HepG2 (cell line): ENCODE measurements at regions not wholly inside any gene's neighbourhood (a gene's known extent, or its start where the extent isn't known, plus 50 kb on each side); places are given as distances from the start of the nearest gene placed in this dataset.

Experiments
- ATF1 ChIP-seq: IDR thresholded peaks from 2 replicates; pipeline ENCODE4 v1.6.1; 2016; ENCODE audit warnings: mild to moderate bottlenecking, control low read depth
- FOSL2 ChIP-seq: sonication (generic); formaldehyde crosslinking; IDR thresholded peaks from 2 replicates; pipeline ENCODE4 v1.4.0; 2020; ENCODE audit warnings: missing genetic modification reagents
- HDAC6 ChIP-seq: fragments of 200-600 bp; sonication (generic); IDR thresholded peaks from 2 replicates; pipeline ENCODE4 v1.7.0; 2017; ENCODE audit warnings: mild to moderate bottlenecking, antibody characterized with exemption, low read length, low read depth
- HES4 ChIP-seq: sonication (generic); formaldehyde crosslinking; IDR thresholded peaks from 2 replicates; pipeline ENCODE4 v1.9.0; 2021; ENCODE audit warnings: mild to moderate bottlenecking, missing genetic modification reagents, borderline replicate concordance
- JUNB ChIP-seq: sonication (generic); formaldehyde crosslinking; IDR thresholded peaks from 2 replicates; pipeline ENCODE4 v1.8.0; 2022; ENCODE audit warnings: missing genetic modification reagents, mild to moderate bottlenecking, borderline replicate concordance
- KDM6A ChIP-seq: IDR thresholded peaks from 2 replicates; pipeline ENCODE4 v1.6.1; 2016; ENCODE audit warnings: low read depth
- POLR2G ChIP-seq: fragments of 200-400 bp; formaldehyde crosslinking; IDR thresholded peaks from 2 replicates; pipeline ENCODE4 v1.6.1; 2018; ENCODE audit warnings: mild to moderate bottlenecking, low read depth, low read length, moderate library complexity
- SMC3 ChIP-seq: IDR thresholded peaks from 2 replicates; pipeline ENCODE4 v1.6.1; 2011; ENCODE audit warnings: low read length, improper control_type of control experiment
- SNAPC2 ChIP-seq: sonication (generic); formaldehyde crosslinking; IDR thresholded peaks from 2 replicates; pipeline ENCODE4 v1.8.1; 2022; ENCODE audit warnings: mild to moderate bottlenecking, missing genetic modification reagents
- U2AF1 ChIP-seq: fragments of 200-400 bp; formaldehyde crosslinking; optimal IDR thresholded peaks from 2 replicates; pipeline ENCODE3; 2017; ENCODE audit warnings: mild to moderate bottlenecking, low read depth, low read length
- ZFX ChIP-seq: sonication (generic); formaldehyde crosslinking; IDR thresholded peaks from 2 replicates; pipeline ENCODE4 v1.4.0; 2020; ENCODE audit warnings: mild to moderate bottlenecking, low read depth, missing genetic modification reagents, moderate library complexity
- TF ChIP-seq, protein P1 (sequence below): sonication (generic); formaldehyde crosslinking; IDR thresholded peaks from 2 replicates; pipeline ENCODE4 v1.5.0; 2020; ENCODE audit warnings: mild to moderate bottlenecking, missing genetic modification reagents, moderate library complexity
- TF ChIP-seq, protein P2 (sequence below): sonication (generic); formaldehyde crosslinking; conservative IDR thresholded peaks from 2 replicates; pipeline ENCODE4 v1.4.0; 2020; ENCODE audit warnings: missing genetic modification reagents
- TF ChIP-seq, protein P3 (sequence below): sonication (generic); formaldehyde crosslinking; IDR thresholded peaks from 2 replicates; pipeline ENCODE4 v1.5.1; 2020; ENCODE audit warnings: mild to moderate bottlenecking, missing genetic modification reagents

DNA sequence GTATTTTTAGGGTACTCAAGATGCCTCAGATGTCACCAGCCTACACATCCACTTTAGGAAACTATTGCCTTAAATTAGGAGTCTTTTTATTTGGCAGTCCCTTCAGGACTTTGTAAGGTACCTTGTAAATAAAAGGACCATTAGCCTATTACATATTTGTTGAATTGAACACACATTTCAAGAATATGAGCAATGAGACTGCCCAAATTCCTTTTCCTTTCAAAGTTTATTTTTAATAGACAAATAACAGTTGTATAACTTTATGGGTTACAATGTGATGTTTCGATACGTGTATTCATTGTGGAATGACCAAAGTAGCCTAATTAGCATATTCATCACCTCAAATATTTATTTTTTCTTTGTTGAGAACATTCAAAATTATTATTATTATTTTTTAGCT lies 176.7 kb upstream of the PDZRN3 start:
- TF ChIP-seq SNAPC2 (CRISPR knock-in tag) (no peak), SMC3 (no peak), KDM6A (no peak), FOSL2 (CRISPR knock-in tag) (no peak), U2AF1 (no peak), ZFX (no peak), JUNB (CRISPR knock-in tag) (no peak), POLR2G (no peak), ATF1 (CRISPR knock-in tag) (no peak), HES4 (no peak), HDAC6 (no peak)
- TF ChIP-seq, protein P1, sequence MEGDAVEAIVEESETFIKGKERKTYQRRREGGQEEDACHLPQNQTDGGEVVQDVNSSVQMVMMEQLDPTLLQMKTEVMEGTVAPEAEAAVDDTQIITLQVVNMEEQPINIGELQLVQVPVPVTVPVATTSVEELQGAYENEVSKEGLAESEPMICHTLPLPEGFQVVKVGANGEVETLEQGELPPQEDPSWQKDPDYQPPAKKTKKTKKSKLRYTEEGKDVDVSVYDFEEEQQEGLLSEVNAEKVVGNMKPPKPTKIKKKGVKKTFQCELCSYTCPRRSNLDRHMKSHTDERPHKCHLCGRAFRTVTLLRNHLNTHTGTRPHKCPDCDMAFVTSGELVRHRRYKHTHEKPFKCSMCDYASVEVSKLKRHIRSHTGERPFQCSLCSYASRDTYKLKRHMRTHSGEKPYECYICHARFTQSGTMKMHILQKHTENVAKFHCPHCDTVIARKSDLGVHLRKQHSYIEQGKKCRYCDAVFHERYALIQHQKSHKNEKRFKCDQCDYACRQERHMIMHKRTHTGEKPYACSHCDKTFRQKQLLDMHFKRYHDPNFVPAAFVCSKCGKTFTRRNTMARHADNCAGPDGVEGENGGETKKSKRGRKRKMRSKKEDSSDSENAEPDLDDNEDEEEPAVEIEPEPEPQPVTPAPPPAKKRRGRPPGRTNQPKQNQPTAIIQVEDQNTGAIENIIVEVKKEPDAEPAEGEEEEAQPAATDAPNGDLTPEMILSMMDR = no peak
- TF ChIP-seq, protein P2, sequence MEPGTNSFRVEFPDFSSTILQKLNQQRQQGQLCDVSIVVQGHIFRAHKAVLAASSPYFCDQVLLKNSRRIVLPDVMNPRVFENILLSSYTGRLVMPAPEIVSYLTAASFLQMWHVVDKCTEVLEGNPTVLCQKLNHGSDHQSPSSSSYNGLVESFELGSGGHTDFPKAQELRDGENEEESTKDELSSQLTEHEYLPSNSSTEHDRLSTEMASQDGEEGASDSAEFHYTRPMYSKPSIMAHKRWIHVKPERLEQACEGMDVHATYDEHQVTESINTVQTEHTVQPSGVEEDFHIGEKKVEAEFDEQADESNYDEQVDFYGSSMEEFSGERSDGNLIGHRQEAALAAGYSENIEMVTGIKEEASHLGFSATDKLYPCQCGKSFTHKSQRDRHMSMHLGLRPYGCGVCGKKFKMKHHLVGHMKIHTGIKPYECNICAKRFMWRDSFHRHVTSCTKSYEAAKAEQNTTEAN = no peak
- TF ChIP-seq, protein P3, sequence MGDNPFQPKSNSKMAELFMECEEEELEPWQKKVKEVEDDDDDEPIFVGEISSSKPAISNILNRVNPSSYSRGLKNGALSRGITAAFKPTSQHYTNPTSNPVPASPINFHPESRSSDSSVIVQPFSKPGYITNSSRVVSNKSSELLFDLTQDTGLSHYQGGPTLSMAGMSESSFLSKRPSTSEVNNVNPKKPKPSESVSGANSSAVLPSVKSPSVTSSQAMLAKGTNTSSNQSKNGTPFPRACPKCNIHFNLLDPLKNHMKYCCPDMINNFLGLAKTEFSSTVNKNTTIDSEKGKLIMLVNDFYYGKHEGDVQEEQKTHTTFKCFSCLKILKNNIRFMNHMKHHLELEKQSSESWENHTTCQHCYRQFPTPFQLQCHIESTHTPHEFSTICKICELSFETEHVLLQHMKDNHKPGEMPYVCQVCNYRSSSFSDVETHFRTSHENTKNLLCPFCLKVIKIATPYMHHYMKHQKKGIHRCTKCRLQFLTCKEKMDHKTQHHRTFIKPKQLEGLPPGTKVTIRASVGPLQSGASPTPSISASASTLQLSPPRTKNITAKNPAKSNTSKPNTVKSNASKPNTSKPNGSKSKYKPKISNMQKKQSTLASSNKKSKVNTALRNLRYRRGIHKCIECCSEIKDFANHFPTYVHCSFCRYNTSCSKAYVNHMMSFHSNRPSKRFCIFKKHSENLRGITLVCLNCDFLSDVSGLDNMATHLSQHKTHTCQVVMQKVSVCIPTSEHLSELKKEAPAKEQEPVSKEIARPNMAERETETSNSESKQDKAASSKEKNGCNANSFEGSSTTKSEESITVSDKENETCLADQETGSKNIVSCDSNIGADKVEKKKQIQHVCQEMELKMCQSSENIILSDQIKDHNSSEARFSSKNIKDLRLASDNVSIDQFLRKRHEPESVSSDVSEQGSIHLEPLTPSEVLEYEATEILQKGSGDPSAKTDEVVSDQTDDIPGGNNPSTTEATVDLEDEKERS (CRISPR knock-in tag) = no peak
